GM19035 (cell line): ENCODE measurements at regions not wholly inside any gene's neighbourhood (a gene's known extent, or its start where the extent isn't known, plus 50 kb on each side); places are given as distances from the start of the nearest gene placed in this dataset.
A peak's percentile ranks its signal among the peaks of the same experiment; 100 is the strongest.

Experiments
- ATAC-seq: cut with Tn5 transposase; IDR thresholded peaks from one replicate; pipeline ENCODE4 v1.9.1; 2021; ENCODE audit not compliant: unreplicated experiment

GRCh38 chr18:75524181-75524580 is 96.7 kb upstream of the SMIM21 start:
- no peak for ATAC-seq

- no peak for ATAC-seq
Observed at GRCh38 chr18:75521816-75522215, 94.3 kb upstream of the SMIM21 start.

- ATAC-seq, result no peak
Observed at GRCh38 chr18:75518007-75518406, 90.5 kb upstream of the SMIM21 start.

- no peak for ATAC-seq
Observed at GRCh38 chr18:75517286-75517685, 89.8 kb upstream of the SMIM21 start.

GRCh38 chr18:75507636-75508035 is 80.1 kb upstream of the SMIM21 start:
- no peak for ATAC-seq

- ATAC-seq, result no peak
Observed at GRCh38 chr18:75506913-75507312, 79.4 kb upstream of the SMIM21 start.

GRCh38 chr18:75504469-75504868 is 77.0 kb upstream of the SMIM21 start:
- no peak for ATAC-seq

- no peak for ATAC-seq
Observed at GRCh38 chr18:75503615-75504014, 76.1 kb upstream of the SMIM21 start.

- ATAC-seq, result no peak
Observed at GRCh38 chr18:75502286-75502685, 74.8 kb upstream of the SMIM21 start.

- no peak for ATAC-seq
Observed at GRCh38 chr18:75500545-75500944, 73.0 kb upstream of the SMIM21 start.

GRCh38 chr18:75497576-75498235 is 70.2 kb upstream of the SMIM21 start:
- ATAC-seq, result no peak

GRCh38 chr18:75496151-75496550 is 68.6 kb upstream of the SMIM21 start:
- no peak for ATAC-seq

- no peak for ATAC-seq
Observed at GRCh38 chr18:75492852-75493251, 65.3 kb upstream of the SMIM21 start.

- ATAC-seq, result no peak
Observed at GRCh38 chr18:75491361-75491760, 63.9 kb upstream of the SMIM21 start.

- no peak for ATAC-seq
Observed at GRCh38 chr18:75489493-75490190, 62.1 kb upstream of the SMIM21 start.

GRCh38 chr18:75483662-75484061 is 56.2 kb upstream of the SMIM21 start:
- no peak for ATAC-seq

- no peak for ATAC-seq
Observed at GRCh38 chr18:75482880-75483279, 55.4 kb upstream of the SMIM21 start.

GRCh38 chr18:75480487-75480886 is 53.0 kb upstream of the SMIM21 start:
- no peak for ATAC-seq

GRCh38 chr18:75478996-75479880 is 51.7 kb upstream of the SMIM21 start:
- peak; percentile 69 for ATAC-seq

GRCh38 chr18:75477900-75478299 is 50.4 kb upstream of the SMIM21 start:
- ATAC-seq, result no peak
